ENCODE measurements at regions not wholly inside any gene's neighbourhood (a gene's known extent, or its start where the extent isn't known, plus 50 kb on each side); places are given as distances from the start of the nearest gene placed in this dataset.
"Not testable (repeated sequence)": the region's sequence is repeated elsewhere in the genome, so short reads cannot be mapped to it uniquely, and the experiment has no call there.

DNA sequence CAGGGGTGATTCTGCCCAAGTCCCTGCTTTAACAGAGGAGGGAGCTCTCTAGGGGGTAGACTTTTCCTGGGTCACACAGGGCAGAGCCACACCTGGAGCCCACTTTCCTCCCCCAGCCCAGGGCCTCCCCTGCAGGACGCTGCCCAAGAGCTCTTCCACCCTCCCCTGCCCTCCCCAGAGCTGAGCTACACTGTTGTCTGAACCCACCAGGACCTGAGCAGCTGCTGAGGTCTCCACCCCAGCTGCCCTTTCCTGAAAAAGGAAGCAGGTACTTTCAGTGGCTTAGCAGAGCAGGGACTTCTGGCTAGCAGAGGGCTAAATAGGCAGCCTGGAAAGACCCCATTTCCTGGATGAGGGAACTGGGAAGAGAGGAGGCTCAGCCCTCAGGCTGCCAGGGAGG lies 169.3 kb upstream of the ETV3 start:
- ATAC-seq = no peak
- no peak overlapping the region for H3K4me3 Mint-ChIP-seq
- no peaks in the 10 kb centered on the region for H3K4me1 Mint-ChIP-seq
- H3K27ac Mint-ChIP-seq = no peak overlapping the region
- H3K9me3 Mint-ChIP-seq = no peaks in the 10 kb centered on the region
- DNase-seq = no peak
- peaks cover 27% of the 10 kb centered on the region for H3K27me3 Mint-ChIP-seq

- peaks cover 21% of the 10 kb centered on the region for H3K27me3 Mint-ChIP-seq
- no peak for DNase-seq
- no peak for ATAC-seq
- no peak overlapping the region for H3K27ac Mint-ChIP-seq
- H3K4me3 Mint-ChIP-seq = no peak overlapping the region
- no peaks in the 10 kb centered on the region for H3K9me3 Mint-ChIP-seq
- H3K4me1 Mint-ChIP-seq = no peaks in the 10 kb centered on the region
Measured at GRCh38 chr1:157306896-157307295, 168.7 kb upstream of the ETV3 start.

DNA sequence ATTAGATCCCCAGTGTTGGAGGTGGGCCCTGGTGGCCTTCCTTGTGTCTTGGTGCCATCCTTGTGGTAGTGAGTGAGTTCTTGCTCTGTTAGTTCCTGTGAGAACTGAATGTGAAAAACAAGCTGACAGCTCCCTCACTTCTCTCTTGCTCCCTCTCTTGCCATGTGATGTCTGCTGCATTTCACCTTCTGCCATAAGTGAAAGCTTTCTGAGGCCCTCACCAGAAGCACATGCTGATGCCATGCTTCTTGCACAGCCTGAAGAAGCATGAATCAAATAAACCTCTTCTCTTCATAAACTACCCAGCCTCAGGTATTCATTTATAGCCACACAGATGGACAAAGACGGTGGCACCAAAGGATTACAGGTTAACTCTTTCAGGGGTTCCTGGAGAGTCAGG lies 166.1 kb upstream of the ETV3 start:
- Mint-ChIP-seq H3K4me1 (no peaks in the 10 kb centered on the region), H3K27ac (no peak overlapping the region), H3K9me3 (no peaks in the 10 kb centered on the region), H3K4me3 (no peak overlapping the region), H3K27me3 (no peaks in the 10 kb centered on the region)
- no peak for DNase-seq
- ATAC-seq = no peak

DNA sequence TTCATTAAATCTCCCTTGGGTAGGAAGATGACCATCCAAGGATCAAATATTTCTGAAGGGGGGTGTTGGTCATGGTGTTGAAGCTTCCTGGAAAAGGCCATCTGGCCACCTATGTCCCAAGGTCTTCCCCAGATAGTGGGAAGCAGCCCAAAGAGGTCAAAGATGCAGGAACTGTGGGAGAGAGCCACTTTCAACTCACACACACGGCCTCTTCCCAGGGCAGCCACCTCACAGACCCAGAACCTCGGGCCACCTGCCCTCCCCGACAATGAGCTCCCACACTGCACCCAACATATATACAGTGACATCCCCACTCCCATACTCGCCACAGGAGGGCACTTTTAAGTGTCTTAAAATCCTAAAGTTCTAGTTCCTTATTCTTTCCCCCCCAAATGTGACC lies 164.5 kb upstream of the ETV3 start:
- Mint-ChIP-seq H3K4me1 (no peaks in the 10 kb centered on the region), H3K27ac (no peak overlapping the region), H3K27me3 (no peaks in the 10 kb centered on the region), H3K4me3 (no peak overlapping the region), H3K9me3 (no peaks in the 10 kb centered on the region)
- ATAC-seq (no peak), DNase-seq (no peak)

- Mint-ChIP-seq H3K27ac (no peak overlapping the region), H3K4me1 (no peaks in the 10 kb centered on the region), H3K4me3 (no peak overlapping the region), H3K9me3 (no peaks in the 10 kb centered on the region), H3K27me3 (peaks cover 1% of the 10 kb centered on the region)
- no peak for DNase-seq
- ATAC-seq = no peak
Measured at GRCh38 chr1:157302199-157302497, 164.0 kb upstream of the ETV3 start.

GRCh38 chr1:157301477-157302198 lies 163.4 kb upstream of the ETV3 start:
- DNase-seq (no peak), ATAC-seq (no peak)
- Mint-ChIP-seq H3K4me1 (no peaks in the 10 kb centered on the region), H3K27me3 (peaks cover 6% of the 10 kb centered on the region), H3K9me3 (no peaks in the 10 kb centered on the region), H3K4me3 (no peak overlapping the region), H3K27ac (no peak overlapping the region)

- DNase-seq, H3K9me3 Mint-ChIP-seq, H3K4me3 Mint-ChIP-seq, H3K27ac Mint-ChIP-seq, ATAC-seq, H3K4me1 Mint-ChIP-seq: not testable (repeated sequence)
- H3K27me3 Mint-ChIP-seq = peaks cover 17% of the 10 kb centered on the region
Measured at GRCh38 chr1:157294387-157295145, 156.4 kb upstream of the ETV3 start.

DNA sequence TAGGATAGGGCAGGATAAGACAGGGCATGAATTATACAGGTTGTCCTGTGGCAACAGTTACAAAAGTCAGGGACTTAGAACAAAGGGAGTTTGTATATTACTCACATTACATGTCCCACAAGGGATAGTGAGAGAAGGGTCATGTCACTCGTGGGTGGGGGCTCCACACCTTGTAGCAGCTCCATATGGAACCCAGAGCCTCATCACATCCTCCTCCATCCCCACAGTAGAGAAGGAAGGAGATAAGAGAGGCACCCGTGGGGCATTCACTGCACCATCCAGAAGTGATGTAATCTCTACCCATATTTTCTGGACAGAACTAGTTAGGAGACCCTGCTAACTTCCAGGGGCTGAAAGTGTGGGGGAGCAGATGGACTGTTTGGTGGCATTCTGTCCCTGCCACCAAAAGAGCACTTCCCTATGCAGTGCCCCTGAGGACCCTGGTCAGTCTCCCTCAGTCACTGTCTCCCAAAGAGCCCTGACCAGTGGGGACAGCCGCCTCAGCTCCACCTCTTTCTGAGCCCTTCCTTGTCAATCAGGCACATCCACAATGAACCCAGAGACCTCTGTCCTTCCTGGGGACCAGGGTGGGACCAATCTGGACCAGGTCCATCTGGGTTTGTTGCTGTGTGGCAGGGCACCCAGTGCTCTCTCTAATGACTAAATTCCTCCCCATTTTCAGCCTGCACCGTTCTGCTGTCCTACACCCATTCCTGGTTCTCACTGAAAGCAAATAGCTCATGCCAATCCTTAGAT lies 154.8 kb upstream of the ETV3 start:
- no peak for DNase-seq
- Mint-ChIP-seq H3K4me1 (no peaks in the 10 kb centered on the region), H3K4me3 (no peak overlapping the region), H3K9me3 (no peaks in the 10 kb centered on the region), H3K27ac (no peak overlapping the region), H3K27me3 (peaks cover 29% of the 10 kb centered on the region)
- no peak for ATAC-seq

- Mint-ChIP-seq H3K27me3 (peaks cover 33% of the 10 kb centered on the region), H3K9me3 (no peaks in the 10 kb centered on the region), H3K4me3 (no peak overlapping the region), H3K27ac (no peak overlapping the region), H3K4me1 (no peaks in the 10 kb centered on the region)
- ATAC-seq (no peak), DNase-seq (no peak)
Measured at GRCh38 chr1:157292302-157292701, 154.1 kb upstream of the ETV3 start.

- DNase-seq (no peak), ATAC-seq (no peak)
- H3K9me3 Mint-ChIP-seq = no peaks in the 10 kb centered on the region
- peaks cover 30% of the 10 kb centered on the region for H3K27me3 Mint-ChIP-seq
- H3K4me1 Mint-ChIP-seq = no peaks in the 10 kb centered on the region
- H3K4me3 Mint-ChIP-seq = no peak overlapping the region
- H3K27ac Mint-ChIP-seq = no peak overlapping the region
Measured at GRCh38 chr1:157291083-157291482, 152.9 kb upstream of the ETV3 start.

GRCh38 chr1:157289424-157290105 lies 151.4 kb upstream of the ETV3 start:
- DNase-seq (no peak), ATAC-seq (no peak)
- H3K4me1 Mint-ChIP-seq = no peaks in the 10 kb centered on the region
- H3K4me3 Mint-ChIP-seq = no peak overlapping the region
- H3K9me3 Mint-ChIP-seq = no peaks in the 10 kb centered on the region
- H3K27me3 Mint-ChIP-seq = peaks cover 27% of the 10 kb centered on the region
- H3K27ac Mint-ChIP-seq = no peak overlapping the region

GRCh38 chr1:157288996-157289395 lies 150.8 kb upstream of the ETV3 start:
- no peak for ATAC-seq

DNA sequence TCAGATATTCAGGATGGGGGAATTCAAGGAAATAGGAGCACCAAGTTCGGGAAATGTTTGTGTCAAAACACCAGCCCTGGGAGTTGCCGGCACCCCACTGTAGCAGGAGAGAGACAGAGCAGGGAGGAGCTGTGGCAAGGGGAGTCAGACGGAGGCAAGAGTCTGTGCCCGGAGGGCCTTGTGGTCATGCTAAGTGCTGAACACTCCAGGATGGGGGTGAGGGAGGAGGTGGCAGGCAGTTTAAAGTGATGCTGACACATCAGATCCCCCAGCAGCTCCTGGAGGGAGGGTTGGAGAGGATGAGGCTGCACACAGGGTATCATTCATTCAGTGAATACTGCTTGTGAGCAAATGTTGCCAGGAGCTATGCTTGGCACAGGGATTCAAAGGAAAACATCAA lies 150.3 kb upstream of the ETV3 start:
- H3K4me1 Mint-ChIP-seq = no peaks in the 10 kb centered on the region
- peaks cover 27% of the 10 kb centered on the region for H3K27me3 Mint-ChIP-seq
- no peak overlapping the region for H3K4me3 Mint-ChIP-seq
- H3K9me3 Mint-ChIP-seq = no peaks in the 10 kb centered on the region
- ATAC-seq = no peak
- DNase-seq = no peak
- H3K27ac Mint-ChIP-seq = no peak overlapping the region

More at GRCh38 chr1:157288996-157289395, 150.8 kb upstream of the ETV3 start:
- H3K27me3 Mint-ChIP-seq = peaks cover 27% of the 10 kb centered on the region
- no peak for DNase-seq
- no peaks in the 10 kb centered on the region for H3K4me1 Mint-ChIP-seq
- H3K4me3 Mint-ChIP-seq = no peak overlapping the region
- H3K27ac Mint-ChIP-seq = no peak overlapping the region
- H3K9me3 Mint-ChIP-seq = no peaks in the 10 kb centered on the region

GRCh38 chr1:157288006-157288405 lies 149.8 kb upstream of the ETV3 start:
- Mint-ChIP-seq H3K9me3 (no peaks in the 10 kb centered on the region), H3K4me1 (no peaks in the 10 kb centered on the region), H3K27ac (no peak overlapping the region), H3K27me3 (peaks cover 31% of the 10 kb centered on the region), H3K4me3 (no peak overlapping the region)
- ATAC-seq = no peak
- DNase-seq = no peak

- no peaks in the 10 kb centered on the region for H3K4me1 Mint-ChIP-seq
- H3K27ac Mint-ChIP-seq = no peak overlapping the region
- no peak overlapping the region for H3K4me3 Mint-ChIP-seq
- no peaks in the 10 kb centered on the region for H3K9me3 Mint-ChIP-seq
- ATAC-seq = no peak
- no peak for DNase-seq
- peaks cover 36% of the 10 kb centered on the region for H3K27me3 Mint-ChIP-seq
Measured at GRCh38 chr1:157287462-157287861, 149.3 kb upstream of the ETV3 start.
